ENCODE measurements at regions not wholly inside any gene's neighbourhood (a gene's known extent, or its start where the extent isn't known, plus 50 kb on each side); places are given as distances from the start of the nearest gene placed in this dataset.
A peak's percentile ranks its signal among the peaks of the same experiment; 100 is the strongest.

DNA sequence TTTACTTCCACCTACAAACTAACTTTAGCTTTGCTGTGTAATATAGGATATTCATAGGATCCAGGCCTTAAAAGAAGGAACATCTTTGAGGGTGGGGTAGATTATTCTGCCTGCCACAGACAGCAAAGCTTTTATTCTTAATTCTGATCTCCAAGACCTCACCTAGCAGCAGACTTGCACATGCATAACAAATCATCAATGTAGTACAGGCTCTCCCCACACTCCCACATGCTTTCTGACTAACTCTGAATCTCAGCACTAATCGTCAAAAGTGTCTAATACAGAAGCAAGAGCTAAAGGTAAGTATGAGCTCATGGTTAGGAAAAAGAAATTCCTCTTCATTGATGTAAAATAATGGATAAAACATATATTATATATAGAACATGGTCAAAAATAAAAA is 1468.5 kb upstream of the B3GALT2 start:
- Histone ChIP-seq H3K4me3 (no peak overlapping the region), H3K9me1 (ENCODE audit: control insufficient read depth, insufficient read depth, low read length) (no peaks in the 10 kb centered on the region), H3K4me1 (replicated peaks in 1 of 2; ENCODE audit: control insufficient read depth in 2 of 2, insufficient read depth in 2 of 2, low read length in 2 of 2) (peaks cover 0 to 3% of the 10 kb centered on the region in 2 experiments; a peak in 3 of 5 replicates), H3K79me2 (ENCODE audit: control insufficient read depth, insufficient read depth, low read length) (no peaks in the 10 kb centered on the region), H3K9ac (ENCODE audit: insufficient read depth in 1 of 2, low read depth in 2 of 2, low read length in 2 of 2) (no peak overlapping the region), H2AFZ (ENCODE audit: low read depth, low read length) (no peak overlapping the region), H3K27me3 (ENCODE audit: control insufficient read depth in 2 of 2, insufficient read depth in 2 of 2, low read length in 2 of 2) (no peaks in the 10 kb centered on the region), H4K20me1 (replicated peaks; ENCODE audit: control insufficient read depth, insufficient read depth, low read length) (no peaks in the 10 kb centered on the region), H3K4me2 (ENCODE audit: insufficient read depth, low read length) (no peak overlapping the region), H3K9me3 (replicated peaks; ENCODE audit: control insufficient read depth, insufficient read depth, low read depth, low read length) (no peaks in the 10 kb centered on the region), H3K27ac (ENCODE audit: extremely low read depth, low read depth, low read length) (no peak overlapping the region), H3K36me3 (ENCODE audit: control insufficient read depth, insufficient read depth, low read length) (no peaks in the 10 kb centered on the region)
- TF ChIP-seq KDM2B (CRISPR knock-in tag; IDR thresholded peaks at IDR 0.05) (no peak), MCM3 (IDR thresholded peaks at IDR 0.05) (no peak), FOS (IDR thresholded peaks at IDR 0.05; ENCODE audit: extremely low read depth, insufficient read length) (no peak), PRPF4 (IDR thresholded peaks at IDR 0.05; ENCODE audit: insufficient read depth, low read depth, low read length, poor library complexity, severe bottlenecking) (no peak), KHSRP (IDR thresholded peaks at IDR 0.05) (no peak), ZNF41 (CRISPR knock-in tag; conservative IDR thresholded peaks at IDR 0.05) (no peak), TRIM24 (IDR thresholded peaks at IDR 0.05) (no peak), HNRNPH1 (optimal IDR thresholded peaks at IDR 0.05; ENCODE audit: low read depth, low read length) (no peak), HMG20B (CRISPR knock-in tag; IDR thresholded peaks at IDR 0.05) (no peak), E2F3 (CRISPR knock-in tag; IDR thresholded peaks at IDR 0.05) (no peak), NR4A1 (CRISPR knock-in tag; IDR thresholded peaks at IDR 0.05) (no peak), NR4A1 (tag; IDR thresholded peaks at IDR 0.05) (no peak), BRF1 (IDR thresholded peaks at IDR 0.05; ENCODE audit: borderline replicate concordance, extremely low read depth, insufficient read length) (no peak), CHCHD3 (CRISPR knock-in tag; IDR thresholded peaks at IDR 0.05) (no peak), ZNF239 (CRISPR knock-in tag; IDR thresholded peaks at IDR 0.05) (no peak), ZNF780A (CRISPR knock-in tag; IDR thresholded peaks at IDR 0.05) (no peak)
- TF ChIP-seq, protein P1, sequence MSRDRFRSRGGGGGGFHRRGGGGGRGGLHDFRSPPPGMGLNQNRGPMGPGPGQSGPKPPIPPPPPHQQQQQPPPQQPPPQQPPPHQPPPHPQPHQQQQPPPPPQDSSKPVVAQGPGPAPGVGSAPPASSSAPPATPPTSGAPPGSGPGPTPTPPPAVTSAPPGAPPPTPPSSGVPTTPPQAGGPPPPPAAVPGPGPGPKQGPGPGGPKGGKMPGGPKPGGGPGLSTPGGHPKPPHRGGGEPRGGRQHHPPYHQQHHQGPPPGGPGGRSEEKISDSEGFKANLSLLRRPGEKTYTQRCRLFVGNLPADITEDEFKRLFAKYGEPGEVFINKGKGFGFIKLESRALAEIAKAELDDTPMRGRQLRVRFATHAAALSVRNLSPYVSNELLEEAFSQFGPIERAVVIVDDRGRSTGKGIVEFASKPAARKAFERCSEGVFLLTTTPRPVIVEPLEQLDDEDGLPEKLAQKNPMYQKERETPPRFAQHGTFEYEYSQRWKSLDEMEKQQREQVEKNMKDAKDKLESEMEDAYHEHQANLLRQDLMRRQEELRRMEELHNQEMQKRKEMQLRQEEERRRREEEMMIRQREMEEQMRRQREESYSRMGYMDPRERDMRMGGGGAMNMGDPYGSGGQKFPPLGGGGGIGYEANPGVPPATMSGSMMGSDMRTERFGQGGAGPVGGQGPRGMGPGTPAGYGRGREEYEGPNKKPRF (IDR thresholded peaks at IDR 0.05; ENCODE audit: low read depth, low read length), result no peak
- TF ChIP-seq, protein P2, sequence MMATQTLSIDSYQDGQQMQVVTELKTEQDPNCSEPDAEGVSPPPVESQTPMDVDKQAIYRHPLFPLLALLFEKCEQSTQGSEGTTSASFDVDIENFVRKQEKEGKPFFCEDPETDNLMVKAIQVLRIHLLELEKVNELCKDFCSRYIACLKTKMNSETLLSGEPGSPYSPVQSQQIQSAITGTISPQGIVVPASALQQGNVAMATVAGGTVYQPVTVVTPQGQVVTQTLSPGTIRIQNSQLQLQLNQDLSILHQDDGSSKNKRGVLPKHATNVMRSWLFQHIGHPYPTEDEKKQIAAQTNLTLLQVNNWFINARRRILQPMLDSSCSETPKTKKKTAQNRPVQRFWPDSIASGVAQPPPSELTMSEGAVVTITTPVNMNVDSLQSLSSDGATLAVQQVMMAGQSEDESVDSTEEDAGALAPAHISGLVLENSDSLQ (IDR thresholded peaks at IDR 0.05), result no peak
- intact Hi-C loops (cut with micrococcal nuclease), result no loop called here
- in situ Hi-C loops (cut with MboI), result no loop called here
- ChIA-PET POLR2A (interaction anchor here (1.3 kb wide), 1 partner anchor 10 kb away, joined by 4 read pairs; no protein-coding TSS in a partner anchor), CTCF (ENCODE audit: low intra/inter-chr PET ratio) (no interaction called here)
- no peak for FAIRE-seq
- no TSS peak for BruUV-seq (replicated peaks)
- 41% methylated on average over 1 of the region's 1 CpG for whole genome bisulfite sequencing (ENCODE audit: insufficient coverage, low coverage, missing lambda C conversion rate)
- peak in 1 of 4 experiments; percentile 5 for DNase-seq (ENCODE audit: extremely low read depth in 1 of 4, low spot score in 3 of 4)
- no peak for ATAC-seq

All from K562 (cell line).